Immature natural killer cell (primary cell): ENCODE measurements at regions not wholly inside any gene's neighbourhood (a gene's known extent, or its start where the extent isn't known, plus 50 kb on each side); places are given as distances from the start of the nearest gene placed in this dataset.

Experiments
- DNase-seq, 3 donors: peaks; one replicate each; pipeline ENCODE4 v3.0.0; 2022; ENCODE audit warnings: mixed read lengths in 1 of 3
- H3K27ac Mint-ChIP-seq, 6 donors: one replicate each; pipeline ENCODE4 v1.8.0; 2020; ENCODE audit warnings: mixed read lengths in 6 of 6, mild to moderate bottlenecking in 5 of 6, inconsistent platforms in 4 of 6, moderate library complexity in 3 of 6
- H3K27me3 Mint-ChIP-seq, 3 donors: one replicate each; pipeline ENCODE4 v1.8.0; 2020 to 2021; ENCODE audit warnings: low read depth in 3 of 3, mild to moderate bottlenecking in 3 of 3, mixed read lengths in 3 of 3, moderate library complexity in 3 of 3, inconsistent platforms in 1 of 3
- H3K36me3 Mint-ChIP-seq, 3 donors: one replicate each; pipeline ENCODE4 v1.8.0; 2020; ENCODE audit warnings: mixed read lengths in 3 of 3, inconsistent platforms in 2 of 3, mild to moderate bottlenecking in 2 of 3
- H3K4me1 Mint-ChIP-seq, 2 donors: one replicate each; pipeline ENCODE4 v1.8.0; 2020; ENCODE audit warnings: inconsistent platforms in 2 of 2, mild to moderate bottlenecking in 2 of 2, mixed read lengths in 2 of 2, moderate library complexity in 1 of 2
- H3K4me3 Mint-ChIP-seq, 5 donors: one replicate each; pipeline ENCODE4 v1.8.0; 2020; ENCODE audit warnings: mild to moderate bottlenecking in 5 of 5, mixed read lengths in 5 of 5, inconsistent platforms in 3 of 5, moderate library complexity in 3 of 5
- H3K9me3 Mint-ChIP-seq, 6 donors: one replicate each; pipeline ENCODE4 v1.8.0; 2020; ENCODE audit warnings: mild to moderate bottlenecking in 6 of 6, mixed read lengths in 6 of 6, inconsistent platforms in 4 of 6, moderate library complexity in 3 of 6

GRCh38 chr2:21260311-21260710 is 136.5 kb downstream of the TDRD15 start:
- Mint-ChIP-seq H3K27ac (no peak overlapping the region), H3K9me3 (peaks cover 0 to 4% (median 0%) of the 10 kb centered on the region in 6 donors), H3K4me3 (no peak overlapping the region), H3K27me3 (peaks cover 0 to 3% (median 1%) of the 10 kb centered on the region in 3 donors), H3K36me3 (no peaks in the 10 kb centered on the region), H3K4me1 (no peaks in the 10 kb centered on the region)
- DNase-seq, result no peak

GRCh38 chr2:21261591-21261990 is 137.8 kb downstream of the TDRD15 start:
- H3K4me3 Mint-ChIP-seq, result no peak overlapping the region
- H3K36me3 Mint-ChIP-seq, result no peaks in the 10 kb centered on the region
- no peaks in the 10 kb centered on the region for H3K4me1 Mint-ChIP-seq
- H3K9me3 Mint-ChIP-seq, result no peaks in the 10 kb centered on the region
- no peak overlapping the region for H3K27ac Mint-ChIP-seq
- H3K27me3 Mint-ChIP-seq, result peaks cover 0 to 3% (median 1%) of the 10 kb centered on the region in 3 donors
- DNase-seq, result no peak

- H3K27ac Mint-ChIP-seq, result no peak overlapping the region
- no peak for DNase-seq
- H3K36me3 Mint-ChIP-seq, result no peaks in the 10 kb centered on the region
- no peak overlapping the region for H3K4me3 Mint-ChIP-seq
- peaks cover 1 to 3% (median 2%) of the 10 kb centered on the region in 3 donors for H3K27me3 Mint-ChIP-seq
- H3K9me3 Mint-ChIP-seq, result no peaks in the 10 kb centered on the region
- no peaks in the 10 kb centered on the region for H3K4me1 Mint-ChIP-seq
These were observed 138.7 kb downstream of the TDRD15 start for GRCh38 chr2:21262426-21262940.

GRCh38 chr2:21263622-21264021 is 139.9 kb downstream of the TDRD15 start:
- Mint-ChIP-seq H3K27me3 (peaks cover 2 to 5% (median 3%) of the 10 kb centered on the region in 3 donors), H3K4me3 (no peak overlapping the region), H3K27ac (no peak overlapping the region), H3K9me3 (peaks cover 0 to 2% (median 0%) of the 10 kb centered on the region in 6 donors), H3K4me1 (no peaks in the 10 kb centered on the region), H3K36me3 (no peaks in the 10 kb centered on the region)
- DNase-seq, result no peak

- no peak overlapping the region for H3K27ac Mint-ChIP-seq
- no peaks in the 10 kb centered on the region for H3K4me1 Mint-ChIP-seq
- H3K9me3 Mint-ChIP-seq, result peaks cover 0 to 2% (median 0%) of the 10 kb centered on the region in 6 donors
- no peak for DNase-seq
- no peaks in the 10 kb centered on the region for H3K36me3 Mint-ChIP-seq
- H3K27me3 Mint-ChIP-seq, result peaks cover 2 to 3% (median 2%) of the 10 kb centered on the region in 3 donors
- no peak overlapping the region for H3K4me3 Mint-ChIP-seq
These were observed 142.0 kb downstream of the TDRD15 start for GRCh38 chr2:21265752-21266151.

GRCh38 chr2:21267232-21267835 is 143.6 kb downstream of the TDRD15 start:
- Mint-ChIP-seq H3K27me3 (peaks cover 2 to 6% (median 3%) of the 10 kb centered on the region in 3 donors), H3K36me3 (no peaks in the 10 kb centered on the region), H3K4me3 (no peak overlapping the region), H3K27ac (no peak overlapping the region), H3K9me3 (peaks cover 0 to 4% (median 0%) of the 10 kb centered on the region in 6 donors), H3K4me1 (no peaks in the 10 kb centered on the region)
- no peak for DNase-seq

GRCh38 chr2:21268197-21268877 is 144.6 kb downstream of the TDRD15 start:
- Mint-ChIP-seq H3K27ac (no peak overlapping the region), H3K4me1 (no peaks in the 10 kb centered on the region), H3K27me3 (peaks cover 2 to 6% (median 3%) of the 10 kb centered on the region in 3 donors), H3K36me3 (no peaks in the 10 kb centered on the region), H3K4me3 (no peak overlapping the region), H3K9me3 (peaks cover 0 to 4% (median 0%) of the 10 kb centered on the region in 6 donors)
- no peak for DNase-seq

GRCh38 chr2:21268878-21269224 is 145.1 kb downstream of the TDRD15 start:
- Mint-ChIP-seq H3K36me3 (no peaks in the 10 kb centered on the region), H3K4me3 (no peak overlapping the region), H3K27me3 (peaks cover 2 to 8% (median 3%) of the 10 kb centered on the region in 3 donors), H3K27ac (no peak overlapping the region), H3K9me3 (peaks cover 0 to 4% (median 0%) of the 10 kb centered on the region in 6 donors), H3K4me1 (no peaks in the 10 kb centered on the region)
- DNase-seq, result no peak

GRCh38 chr2:21269382-21269781 is 145.6 kb downstream of the TDRD15 start:
- DNase-seq, result no peak
- H3K27ac Mint-ChIP-seq, result no peak overlapping the region
- H3K4me3 Mint-ChIP-seq, result no peak overlapping the region
- no peaks in the 10 kb centered on the region for H3K36me3 Mint-ChIP-seq
- peaks cover 2 to 8% (median 3%) of the 10 kb centered on the region in 3 donors for H3K27me3 Mint-ChIP-seq
- no peaks in the 10 kb centered on the region for H3K4me1 Mint-ChIP-seq
- H3K9me3 Mint-ChIP-seq, result peaks cover 0 to 4% (median 0%) of the 10 kb centered on the region in 6 donors

- no peaks in the 10 kb centered on the region for H3K36me3 Mint-ChIP-seq
- no peak overlapping the region for H3K27ac Mint-ChIP-seq
- H3K4me3 Mint-ChIP-seq, result no peak overlapping the region
These were observed 146.3 kb downstream of the TDRD15 start for GRCh38 chr2:21270083-21270491.

GRCh38 chr2:21270708-21271122 is 146.9 kb downstream of the TDRD15 start:
- Mint-ChIP-seq H3K9me3 (peaks cover 0 to 4% (median 0%) of the 10 kb centered on the region in 6 donors), H3K4me1 (no peaks in the 10 kb centered on the region), H3K27ac (no peak overlapping the region), H3K36me3 (no peaks in the 10 kb centered on the region), H3K4me3 (no peak overlapping the region), H3K27me3 (peaks cover 2 to 8% (median 3%) of the 10 kb centered on the region in 3 donors)
- no peak for DNase-seq

More at GRCh38 chr2:21270083-21270491, 146.3 kb downstream of the TDRD15 start:
- H3K4me1 Mint-ChIP-seq, result no peaks in the 10 kb centered on the region
- peaks cover 2 to 8% (median 3%) of the 10 kb centered on the region in 3 donors for H3K27me3 Mint-ChIP-seq
- H3K9me3 Mint-ChIP-seq, result peaks cover 0 to 4% (median 0%) of the 10 kb centered on the region in 6 donors
- no peak for DNase-seq

- no peak for DNase-seq
- Mint-ChIP-seq H3K36me3 (no peaks in the 10 kb centered on the region), H3K27ac (no peak overlapping the region), H3K4me3 (no peak overlapping the region), H3K4me1 (no peaks in the 10 kb centered on the region), H3K9me3 (peaks cover 0 to 6% (median 0%) of the 10 kb centered on the region in 6 donors), H3K27me3 (peaks cover 0 to 8% (median 0%) of the 10 kb centered on the region in 3 donors)
These were observed 152.4 kb downstream of the TDRD15 start for GRCh38 chr2:21276163-21276562.

GRCh38 chr2:21277068-21278056 is 153.6 kb downstream of the TDRD15 start:
- peaks cover 0 to 4% (median 0%) of the 10 kb centered on the region in 3 donors for H3K27me3 Mint-ChIP-seq
- no peaks in the 10 kb centered on the region for H3K36me3 Mint-ChIP-seq
- no peaks in the 10 kb centered on the region for H3K4me1 Mint-ChIP-seq

More at GRCh38 chr2:21277068-21278056, 153.6 kb downstream of the TDRD15 start:
- Mint-ChIP-seq H3K4me3 (no peak overlapping the region), H3K27ac (no peak overlapping the region), H3K9me3 (peaks cover 0 to 4% (median 0%) of the 10 kb centered on the region in 6 donors)
- DNase-seq, result no peak
